Small intestine (tissue), 7 donors: ENCODE measurements at regions not wholly inside any gene's neighbourhood (a gene's known extent, or its start where the extent isn't known, plus 50 kb on each side); places are given as distances from the start of the nearest gene placed in this dataset.

Experiments
- DNase-seq, 2 donors: peaks; one replicate each; pipeline versions ENCODE4 v3.0.0 to v3.0.0-alpha.2; 2013
- FAIRE-seq: peaks from 2 replicates; lab custom pipeline; 2012; peaks lifted over from hg19 to GRCh38; lab: Jason Lieb, UNC
- H3K27ac ChIP-seq, 3 donors: one replicate each; pipeline ENCODE4 v1.5.1; 2013; ENCODE audit warnings: low read length in 2 of 3, mild to moderate bottlenecking in 2 of 3, control low read depth in 1 of 3, inconsistent platforms in 1 of 3, low read depth in 1 of 3, moderate library complexity in 1 of 3
- H3K27me3 ChIP-seq, 3 donors: one replicate each; pipeline ENCODE4 v1.6.1; 2013; ENCODE audit warnings: low read length in 3 of 3, inconsistent platforms in 1 of 3; ENCODE audit not compliant: control insufficient read depth in 3 of 3, insufficient read depth in 3 of 3
- H3K36me3 ChIP-seq, 3 donors: one replicate each; pipeline ENCODE4 v1.6.1; 2013; ENCODE audit warnings: low read length in 3 of 3, inconsistent platforms in 1 of 3, low read depth in 1 of 3, mild to moderate bottlenecking in 1 of 3, moderate library complexity in 1 of 3; ENCODE audit not compliant: control insufficient read depth in 3 of 3, insufficient read depth in 2 of 3
- H3K4me1 ChIP-seq, 3 donors: one replicate each; pipeline ENCODE4 v1.6.1; 2013; ENCODE audit warnings: low read length in 2 of 3, inconsistent platforms in 1 of 3, low read depth in 1 of 3, mild to moderate bottlenecking in 1 of 3, moderate library complexity in 1 of 3; ENCODE audit not compliant: control insufficient read depth in 3 of 3, insufficient read depth in 2 of 3
- H3K4me3 ChIP-seq, 3 donors: one replicate each; pipeline ENCODE4 v1.5.1; 2013; ENCODE audit warnings: low read length in 3 of 3, control low read depth in 1 of 3, inconsistent platforms in 1 of 3, low read depth in 1 of 3, mild to moderate bottlenecking in 1 of 3, moderate library complexity in 1 of 3
- H3K9me3 ChIP-seq, 2 donors: one replicate each; pipeline ENCODE4 v1.6.1; 2013; ENCODE audit warnings: low read depth in 1 of 2, low read length in 1 of 2; ENCODE audit not compliant: control insufficient read depth in 2 of 2, insufficient read depth in 1 of 2
- WGBS, 3 donors: extraction: QIAGEN DNeasy Blood & Tissue Kit; methylation state at CpG; one replicate each; pipeline ENCODE4 v1.1.7; 2013; 5-methylcytosine and 5-hydroxymethylcytosine counted together
- donor health status: healthy with polysubstance abuse.
- donor health status: control.
- donor health status: control.
- donor health status: Bipolar disorder and iron deficiency.
- donor health status: healthy.

DNA sequence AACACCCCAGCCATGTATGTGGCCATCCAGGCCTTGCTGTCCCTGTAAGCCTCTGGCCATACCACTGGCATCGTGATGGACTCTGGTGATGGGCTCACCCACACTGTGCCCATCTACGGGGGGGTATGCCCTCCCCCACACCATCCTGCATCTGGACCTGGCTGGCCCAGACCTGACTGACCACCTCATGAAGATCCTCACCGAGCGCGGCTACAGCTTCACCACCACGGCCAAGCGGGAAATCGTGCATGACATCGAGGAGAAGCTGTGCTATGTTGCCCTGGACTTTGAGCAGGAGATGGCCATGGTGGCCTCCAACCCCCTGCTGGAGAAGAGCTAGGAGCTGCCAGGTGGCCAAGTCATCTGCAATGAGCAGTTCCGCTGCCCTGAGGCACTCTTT lies 80.4 kb upstream of the ZCCHC2 start:
- Histone ChIP-seq H3K4me1 (no peaks in the 10 kb centered on the region), H3K4me3 (no peak overlapping the region), H3K27ac (no peak overlapping the region), H3K36me3 (no peaks in the 10 kb centered on the region), H3K27me3 (no peaks in the 10 kb centered on the region), H3K9me3 (no peaks in the 10 kb centered on the region)
- no peak for FAIRE-seq
- 95 to 97% (median 95%) methylated on average over 10 of the region's 10 CpGs for WGBS, 3 donors
- no peak for DNase-seq

DNA sequence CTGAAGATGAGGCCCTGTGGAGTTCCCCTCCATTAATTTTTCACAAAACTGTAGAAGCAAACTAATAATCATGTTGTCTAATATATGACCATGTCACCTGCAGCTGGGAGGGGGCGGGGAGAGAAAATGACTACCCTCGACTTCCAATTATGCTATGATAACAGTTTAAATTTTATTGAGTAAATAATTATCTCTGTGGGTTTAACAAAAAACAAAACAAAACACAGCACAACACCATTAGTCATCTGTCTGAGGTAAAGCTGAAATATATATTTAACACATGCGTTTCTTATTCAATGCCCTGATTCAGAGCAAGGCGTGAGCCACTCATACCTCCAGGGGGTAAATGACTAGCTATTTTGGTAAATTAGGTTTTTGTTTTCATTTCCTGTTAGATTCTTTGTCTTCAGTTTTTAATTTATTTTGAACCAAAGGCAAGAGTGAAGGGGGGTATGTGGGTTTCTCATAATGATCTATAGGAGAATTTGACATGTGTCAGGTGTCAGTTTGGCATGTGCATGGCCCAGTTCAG lies 77.4 kb upstream of the ZCCHC2 start:
- no peaks in the 10 kb centered on the region for H3K9me3 ChIP-seq
- WGBS, 3 donors = 67 to 75% (median 68%) methylated on average over 4 of the region's 4 CpGs
- no peaks in the 10 kb centered on the region for H3K27me3 ChIP-seq
- DNase-seq = no peak
- no peak for FAIRE-seq
- H3K27ac ChIP-seq = no peak overlapping the region
- no peaks in the 10 kb centered on the region for H3K36me3 ChIP-seq
- no peaks in the 10 kb centered on the region for H3K4me1 ChIP-seq
- no peak overlapping the region for H3K4me3 ChIP-seq

DNA sequence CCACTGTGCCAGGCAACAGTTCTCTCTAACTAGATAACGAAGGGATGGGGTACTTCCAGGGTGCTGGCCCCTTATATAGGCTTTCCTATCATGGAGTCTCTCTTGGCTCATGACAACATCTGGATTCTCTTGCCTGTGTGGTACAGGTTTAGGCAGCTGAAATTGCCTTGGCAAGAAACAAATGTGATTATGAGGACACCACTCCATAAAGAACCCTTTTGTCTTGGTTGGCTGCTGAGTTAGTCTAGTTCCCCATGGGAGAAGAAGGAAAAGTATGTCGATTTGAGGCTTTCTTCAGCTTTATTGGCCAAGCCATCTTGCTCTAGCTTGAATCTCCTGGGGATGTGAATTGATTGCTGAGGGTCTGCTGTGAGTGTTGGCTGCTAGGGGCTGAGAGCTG lies 76.3 kb upstream of the ZCCHC2 start:
- no peaks in the 10 kb centered on the region for H3K27me3 ChIP-seq
- no peaks in the 10 kb centered on the region for H3K36me3 ChIP-seq
- no peak for FAIRE-seq
- no peak for DNase-seq
- WGBS, 3 donors = 79 to 85% (median 83%) methylated on average over 2 of the region's 2 CpGs
- no peaks in the 10 kb centered on the region for H3K9me3 ChIP-seq
- H3K4me1 ChIP-seq = peaks cover 0 to 9% (median 0%) of the 10 kb centered on the region in 3 donors
- no peak overlapping the region for H3K4me3 ChIP-seq
- no peak overlapping the region for H3K27ac ChIP-seq

DNA sequence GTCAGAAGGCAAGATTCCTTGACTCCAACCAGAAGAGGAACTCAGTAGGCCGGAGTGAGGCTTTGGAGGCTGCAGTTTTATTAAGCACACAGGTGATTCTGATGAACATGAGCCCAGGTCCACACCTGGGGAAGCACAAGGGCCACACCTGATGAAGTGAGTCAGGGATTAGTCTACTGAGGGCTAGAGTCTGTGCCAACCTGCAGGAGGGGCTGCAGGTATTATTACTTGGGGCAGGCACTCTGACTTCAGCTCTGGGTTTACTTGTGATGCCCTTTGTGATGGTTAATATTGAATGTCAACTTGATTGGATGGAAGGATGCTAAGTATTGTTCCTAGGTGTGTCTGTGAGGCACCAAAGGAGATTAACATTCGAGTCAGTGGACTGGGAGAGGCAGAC lies 75.2 kb upstream of the ZCCHC2 start:
- no peak for FAIRE-seq
- DNase-seq = no peak
- Histone ChIP-seq H3K9me3 (no peaks in the 10 kb centered on the region), H3K27me3 (no peaks in the 10 kb centered on the region), H3K27ac (no peak overlapping the region), H3K4me1 (peaks cover 0 to 17% (median 1%) of the 10 kb centered on the region in 3 donors), H3K36me3 (no peaks in the 10 kb centered on the region), H3K4me3 (no peak overlapping the region)
- 68 to 72% (median 71%) methylated on average over 2 of the region's 2 CpGs for WGBS, 3 donors

DNA sequence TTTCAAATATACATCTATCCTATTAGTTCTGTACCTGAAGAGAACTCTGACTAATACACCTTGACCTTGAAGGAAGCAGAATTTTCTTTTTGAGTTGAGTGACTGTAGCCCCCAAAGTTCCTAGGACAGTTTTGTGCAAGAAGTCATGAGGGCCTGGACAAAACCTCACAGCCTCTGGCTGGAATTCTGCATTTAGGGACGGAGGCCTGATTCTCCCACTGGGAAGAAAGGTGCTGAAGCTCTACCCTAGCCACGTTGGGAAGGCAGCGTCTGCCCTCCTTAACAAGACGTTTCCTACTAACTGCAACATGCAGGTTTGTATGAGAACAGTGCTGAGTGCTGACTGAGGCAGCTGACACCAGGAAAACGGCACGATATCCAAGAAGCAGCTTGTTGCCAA lies 74.4 kb upstream of the ZCCHC2 start:
- Histone ChIP-seq H3K36me3 (no peaks in the 10 kb centered on the region), H3K9me3 (no peaks in the 10 kb centered on the region), H3K4me3 (no peak overlapping the region), H3K4me1 (peaks cover 0 to 23% (median 1%) of the 10 kb centered on the region in 3 donors), H3K27me3 (no peaks in the 10 kb centered on the region), H3K27ac (no peak overlapping the region)
- WGBS, 3 donors = 74 to 79% (median 76%) methylated on average over 6 of the region's 6 CpGs
- FAIRE-seq = no peak
- DNase-seq = no peak

DNA sequence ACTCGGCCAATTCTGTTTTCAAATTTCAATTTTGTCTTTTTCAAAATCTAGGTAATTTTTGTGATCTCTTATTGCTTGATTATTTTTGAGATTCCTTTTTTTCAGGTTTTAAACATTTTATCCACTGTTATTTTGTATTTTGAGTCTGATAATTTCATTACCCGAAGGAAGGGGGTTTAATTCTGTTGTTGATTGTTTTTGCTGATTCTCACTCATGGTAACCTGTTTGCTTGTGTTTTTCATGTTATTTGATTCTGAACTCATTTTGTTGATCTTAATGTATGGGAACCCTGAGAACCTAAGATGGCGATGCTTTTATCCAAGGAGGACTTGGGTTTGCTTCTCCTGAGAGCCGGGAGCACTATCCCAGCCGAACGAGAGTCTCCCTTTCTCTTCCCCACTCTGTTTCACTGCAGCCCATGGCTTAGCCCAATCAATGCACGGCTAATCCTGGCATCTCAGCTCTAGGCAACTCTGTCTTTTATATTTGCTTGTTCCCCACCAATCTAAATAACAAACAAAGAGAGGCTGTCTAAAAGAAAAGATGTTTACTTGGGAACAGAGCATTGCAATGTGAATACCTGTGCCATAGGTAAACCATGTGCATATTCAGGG lies 73.2 kb upstream of the ZCCHC2 start:
- Histone ChIP-seq H3K27ac (no peak overlapping the region), H3K4me1 (peaks cover 0 to 23% (median 1%) of the 10 kb centered on the region in 3 donors), H3K9me3 (no peaks in the 10 kb centered on the region), H3K4me3 (no peak overlapping the region), H3K27me3 (peaks cover 0 to 4% (median 0%) of the 10 kb centered on the region in 3 donors), H3K36me3 (no peaks in the 10 kb centered on the region)
- DNase-seq (no peak), FAIRE-seq (no peak)
- 95 to 98% (median 96%) methylated on average over 7 of the region's 7 CpGs for WGBS, 3 donors

DNA sequence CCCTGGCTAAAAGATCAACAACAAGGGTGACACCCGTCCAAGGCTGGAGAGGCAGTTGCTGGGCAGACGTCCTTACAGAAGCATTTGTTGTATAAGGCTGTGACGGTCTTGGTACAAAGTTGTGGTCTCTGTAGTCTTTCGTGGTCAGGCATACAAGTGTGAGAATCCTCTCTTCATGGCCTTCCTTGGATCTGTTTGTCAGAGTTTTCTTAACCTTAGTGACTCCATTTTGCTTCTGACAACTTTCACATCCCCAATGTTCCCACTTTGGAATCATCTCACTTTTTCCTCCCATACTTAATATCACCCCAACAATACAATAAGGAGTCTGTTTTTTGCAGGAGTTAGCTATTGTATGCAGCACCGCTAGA lies 72.7 kb upstream of the ZCCHC2 start:
- H3K4me3 ChIP-seq = no peak overlapping the region
- 85 to 98% (median 91%) methylated on average over 5 of the region's 5 CpGs for WGBS, 3 donors
- H3K9me3 ChIP-seq = no peaks in the 10 kb centered on the region
- no peak for FAIRE-seq
- peaks cover 0 to 23% (median 1%) of the 10 kb centered on the region in 3 donors for H3K4me1 ChIP-seq
- H3K27ac ChIP-seq = no peak overlapping the region
- DNase-seq = no peak
- H3K27me3 ChIP-seq = peaks cover 0 to 4% (median 0%) of the 10 kb centered on the region in 3 donors
- H3K36me3 ChIP-seq = no peaks in the 10 kb centered on the region

DNA sequence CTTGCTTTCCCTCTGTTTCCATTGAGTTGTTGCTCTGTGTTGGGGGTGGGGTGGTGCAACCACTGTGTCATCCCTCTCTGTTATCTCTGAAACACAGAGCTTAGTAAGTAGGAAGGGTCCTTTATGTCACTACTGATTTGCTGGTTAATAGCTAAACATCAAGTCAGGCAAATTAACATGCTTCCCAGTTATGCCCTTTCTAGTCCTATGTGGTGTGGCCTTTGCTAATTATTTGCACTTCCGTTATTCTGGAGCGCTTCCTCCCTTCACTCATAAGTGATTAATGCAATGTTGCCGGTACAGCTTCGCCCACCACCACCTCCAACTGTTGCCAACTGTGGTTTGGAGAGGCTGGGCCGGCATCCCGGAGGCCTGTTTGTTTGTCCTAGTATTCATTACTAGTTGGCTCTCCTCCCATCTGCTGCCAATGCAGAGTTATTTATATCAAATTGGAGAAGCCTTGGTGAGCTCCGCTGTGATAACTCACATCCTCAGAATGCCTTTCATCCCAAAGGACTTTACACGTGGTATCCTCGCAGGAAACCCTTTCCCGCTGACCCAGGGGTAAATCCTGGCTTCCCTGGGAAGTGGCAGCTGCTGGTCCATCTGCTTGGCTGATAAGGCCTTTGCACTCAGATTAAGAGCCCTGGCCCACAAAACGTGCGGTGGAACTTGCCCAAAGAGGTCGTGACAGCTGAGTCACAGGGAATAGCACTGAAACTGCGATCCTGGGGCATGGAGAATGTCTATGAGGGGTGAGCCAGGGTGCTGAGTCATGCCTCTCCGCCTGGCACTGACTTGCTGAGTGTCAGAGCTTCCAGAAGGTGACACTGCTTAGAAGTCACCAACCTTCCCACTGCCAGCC lies 72.0 kb upstream of the ZCCHC2 start:
- H3K4me3 ChIP-seq = no peak overlapping the region
- H3K9me3 ChIP-seq = no peaks in the 10 kb centered on the region
- 13 to 31% (median 25%) methylated on average over 15 of the region's 15 CpGs for WGBS, 3 donors
- H3K27me3 ChIP-seq = peaks cover 0 to 4% (median 0%) of the 10 kb centered on the region in 3 donors
- DNase-seq (peak; percentile 43 to 89), FAIRE-seq (no peak)
- H3K36me3 ChIP-seq = no peaks in the 10 kb centered on the region
- H3K4me1 ChIP-seq = peaks cover 0 to 23% (median 1%) of the 10 kb centered on the region in 3 donors
- peak overlapping the region in 1 of 3 donors; percentile 26 for H3K27ac ChIP-seq
